ENCODE measurements at regions not wholly inside any gene's neighbourhood (a gene's known extent, or its start where the extent isn't known, plus 50 kb on each side); places are given as distances from the start of the nearest gene placed in this dataset.

DNA sequence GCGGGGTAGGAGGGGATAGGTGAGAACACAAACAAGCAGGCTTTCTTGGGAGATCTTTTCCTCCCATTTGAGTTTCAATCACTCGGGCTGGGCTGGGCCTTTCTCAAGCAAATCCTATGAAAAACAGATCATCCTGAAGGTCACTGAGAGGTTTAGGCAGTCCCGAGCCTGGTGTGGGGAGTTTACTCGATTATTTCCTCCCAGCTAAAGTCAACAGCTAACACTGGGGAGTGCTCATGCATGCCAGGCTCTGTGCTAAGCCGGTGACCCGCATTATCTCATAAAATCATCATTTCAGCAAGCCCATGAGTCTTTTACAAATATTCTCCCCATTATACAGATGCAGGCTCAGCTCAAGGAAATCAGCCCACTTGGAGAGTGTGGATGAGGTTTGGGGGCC lies 85.0 kb upstream of the PAX2 start:
- no peak for TF ChIP-seq EP300 (IDR thresholded peaks at IDR 0.05)
- TF ChIP-seq CTCF (IDR thresholded peaks at IDR 0.05): no peak

Data from tibial nerve (tissue), 4 donors.